ENCODE measurements at regions not wholly inside any gene's neighbourhood (a gene's known extent, or its start where the extent isn't known, plus 50 kb on each side); places are given as distances from the start of the nearest gene placed in this dataset.

GRCh38 chr11:115848080-115848479 is 343.9 kb upstream of the CADM1 start:
- TF ChIP-seq EZH2 (IDR thresholded peaks at IDR 0.05; ENCODE audit: borderline replicate concordance, low read length): no peak
- no peak for TF ChIP-seq CTCF (IDR thresholded peaks at IDR 0.05; ENCODE audit: low read length)
- no peak overlapping the region for H2AFZ ChIP-seq (ENCODE audit: low read length)
- H3F3A ChIP-seq (ENCODE audit: insufficient read depth, low read length): no peaks in the 10 kb centered on the region
- H3K9ac ChIP-seq (ENCODE audit: low read length): no peak overlapping the region
- H3K4me3 ChIP-seq (ENCODE audit: low read depth, low read length, poor library complexity, severe bottlenecking): no peak overlapping the region
- H3K79me2 ChIP-seq (ENCODE audit: insufficient read depth, low read length): no peaks in the 10 kb centered on the region
- H3K4me2 ChIP-seq (ENCODE audit: low read length): no peak overlapping the region
- H3K4me1 ChIP-seq (ENCODE audit: insufficient read depth, low read length, severe bottlenecking): no peaks in the 10 kb centered on the region
- no peaks in the 10 kb centered on the region for H3K27me3 ChIP-seq (ENCODE audit: insufficient read depth, low read length)
- H3K9me3 ChIP-seq (ENCODE audit: low read length): no peaks in the 10 kb centered on the region
- no peaks in the 10 kb centered on the region for H4K20me1 ChIP-seq (ENCODE audit: insufficient read depth, low read length)
- H3K27ac ChIP-seq (ENCODE audit: low read depth, low read length, poor library complexity, severe bottlenecking): no peak overlapping the region
- H3K36me3 ChIP-seq (ENCODE audit: insufficient read depth, low read length): no peaks in the 10 kb centered on the region
- H3K9me2 ChIP-seq (ENCODE audit: low read depth, low read length): no peaks in the 10 kb centered on the region

- Histone ChIP-seq H2AFZ (ENCODE audit: low read length) (no peak overlapping the region), H3K9me2 (ENCODE audit: low read depth, low read length) (no peaks in the 10 kb centered on the region), H3K4me2 (ENCODE audit: low read length) (no peak overlapping the region), H3K36me3 (ENCODE audit: insufficient read depth, low read length) (no peaks in the 10 kb centered on the region), H3K27ac (ENCODE audit: low read depth, low read length, poor library complexity, severe bottlenecking) (no peak overlapping the region), H3K4me3 (ENCODE audit: low read depth, low read length, poor library complexity, severe bottlenecking) (no peak overlapping the region), H3K79me2 (ENCODE audit: insufficient read depth, low read length) (no peaks in the 10 kb centered on the region), H3F3A (ENCODE audit: insufficient read depth, low read length) (no peaks in the 10 kb centered on the region), H3K27me3 (ENCODE audit: insufficient read depth, low read length) (no peaks in the 10 kb centered on the region), H3K9ac (ENCODE audit: low read length) (no peak overlapping the region), H3K9me3 (ENCODE audit: low read length) (no peaks in the 10 kb centered on the region), H4K20me1 (ENCODE audit: insufficient read depth, low read length) (no peaks in the 10 kb centered on the region), H3K4me1 (ENCODE audit: insufficient read depth, low read length, severe bottlenecking) (no peaks in the 10 kb centered on the region)
- TF ChIP-seq EZH2 (IDR thresholded peaks at IDR 0.05; ENCODE audit: borderline replicate concordance, low read length) (no peak), CTCF (IDR thresholded peaks at IDR 0.05; ENCODE audit: low read length) (no peak)
Observed at GRCh38 chr11:115845872-115846271, 341.7 kb upstream of the CADM1 start.

GRCh38 chr11:115843685-115844084 is 339.5 kb upstream of the CADM1 start:
- H3K4me2 ChIP-seq (ENCODE audit: low read length): no peak overlapping the region
- H3K27me3 ChIP-seq (ENCODE audit: insufficient read depth, low read length): no peaks in the 10 kb centered on the region
- H3K9me2 ChIP-seq (ENCODE audit: low read depth, low read length): no peaks in the 10 kb centered on the region
- H2AFZ ChIP-seq (ENCODE audit: low read length): no peak overlapping the region
- H3K27ac ChIP-seq (ENCODE audit: low read depth, low read length, poor library complexity, severe bottlenecking): no peak overlapping the region
- no peaks in the 10 kb centered on the region for H3K79me2 ChIP-seq (ENCODE audit: insufficient read depth, low read length)
- no peaks in the 10 kb centered on the region for H3K4me1 ChIP-seq (ENCODE audit: insufficient read depth, low read length, severe bottlenecking)
- H3K9me3 ChIP-seq (ENCODE audit: low read length): no peaks in the 10 kb centered on the region
- H3F3A ChIP-seq (ENCODE audit: insufficient read depth, low read length): no peaks in the 10 kb centered on the region
- H3K4me3 ChIP-seq (ENCODE audit: low read depth, low read length, poor library complexity, severe bottlenecking): no peak overlapping the region
- no peaks in the 10 kb centered on the region for H4K20me1 ChIP-seq (ENCODE audit: insufficient read depth, low read length)
- no peaks in the 10 kb centered on the region for H3K36me3 ChIP-seq (ENCODE audit: insufficient read depth, low read length)
- no peak overlapping the region for H3K9ac ChIP-seq (ENCODE audit: low read length)
- TF ChIP-seq EZH2 (IDR thresholded peaks at IDR 0.05; ENCODE audit: borderline replicate concordance, low read length) (no peak), CTCF (IDR thresholded peaks at IDR 0.05; ENCODE audit: low read length) (no peak)

Measured in OCI-LY1 (cell line).